Gastroesophageal sphincter (tissue), 4 donors: ENCODE measurements at regions not wholly inside any gene's neighbourhood (a gene's known extent, or its start where the extent isn't known, plus 50 kb on each side); places are given as distances from the start of the nearest gene placed in this dataset.

Experiments used
- ATAC-seq: fragments of 150-250 bp; one replicate; pipeline ENCODE4 v1.9.1; 2016; ENCODE audit warnings: mild to moderate bottlenecking, moderate library complexity
- H3K27ac ChIP-seq, 4 donors: fragments of 200-600 bp; sonication (generic) in 3 of 4; 1 replicate in 3 of 4; 2 replicates in 1 of 4; pipeline ENCODE4 v1.5.1; 2016 to 2019
- H3K27me3 ChIP-seq: fragments of 200-600 bp; sonication (generic); one replicate; pipeline ENCODE4 v1.5.1; 2019
- H3K36me3 ChIP-seq, 2 donors: fragments of 200-600 bp; sonication (generic); one replicate each; pipeline ENCODE4 v1.5.1; 2019; ENCODE audit warnings: control low read depth in 1 of 2
- H3K4me1 ChIP-seq, 3 donors: fragments of 200-600 bp; sonication (generic); 1 replicate in 2 of 3; 2 replicates in 1 of 3; pipeline ENCODE4 v1.5.1; 2016 to 2019; ENCODE audit warnings: control low read depth in 2 of 3
- H3K4me3 ChIP-seq, 2 donors: fragments of 200-600 bp; sonication (generic); one replicate each; pipeline ENCODE4 v1.5.1; 2019; ENCODE audit warnings: mild to moderate bottlenecking in 1 of 2, moderate library complexity in 1 of 2
- H3K9me3 ChIP-seq, 3 donors: fragments of 200-600 bp; sonication (generic); one replicate each; pipeline ENCODE4 v1.5.1; 2017 to 2019; ENCODE audit warnings: control low read depth in 2 of 3
- EP300 ChIP-seq: sonication (generic); formaldehyde crosslinking; IDR thresholded peaks from one replicate; pipeline ENCODE4 v1.6.1; 2017; ENCODE audit warnings: antibody characterized with exemption, mild to moderate bottlenecking
- POLR2A ChIP-seq, 2 donors: fragments of 450-650 bp; IDR thresholded peaks; one replicate each; pipeline ENCODE4 v1.6.1; 2017; ENCODE audit warnings: antibody characterized with exemption in 2 of 2, mild to moderate bottlenecking in 2 of 2, moderate library complexity in 1 of 2
- POLR2AphosphoS5 ChIP-seq: sonication (generic); formaldehyde crosslinking; IDR thresholded peaks from one replicate; pipeline ENCODE4 v1.6.1; 2017; ENCODE audit warnings: antibody characterized with exemption
- WGBS, 2 donors: methylation state at CpG; one replicate each; pipeline ENCODE4 v1.1.5; 2018; ENCODE audit warnings: low coverage in 1 of 2; 5-methylcytosine and 5-hydroxymethylcytosine counted together
- TF ChIP-seq, protein P1 (sequence below), 4 experiments: fragments of 200-600 bp in 2 of 4; fragments of 450-650 bp in 2 of 4; sonication (generic) in 1 of 4; IDR thresholded peaks; one replicate each; pipeline ENCODE4 v1.5.1; 2017 to 2019; ENCODE audit warnings: antibody characterized with exemption in 4 of 4, mild to moderate bottlenecking in 2 of 4, moderate library complexity in 2 of 4

DNA sequence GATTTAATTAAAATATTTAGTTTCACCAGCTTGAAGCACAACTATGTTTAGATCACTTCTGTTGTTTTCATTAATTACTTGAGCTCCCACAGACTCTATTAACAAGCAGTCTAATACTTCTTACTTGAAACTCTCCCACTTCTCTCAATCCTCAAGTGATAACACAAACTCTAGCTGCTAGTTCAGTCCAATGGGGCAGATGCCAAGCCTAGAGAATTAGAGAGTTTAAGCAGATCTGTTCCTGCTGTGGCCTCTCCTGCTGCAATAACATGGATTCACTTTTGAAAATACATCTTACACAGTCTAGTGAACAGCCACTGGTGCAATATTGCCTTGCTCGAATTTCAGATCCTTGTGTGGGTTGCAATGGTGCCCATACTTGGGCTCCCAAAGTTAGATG, 566.4 kb upstream of the SGO1 start:
- no peak for TF ChIP-seq EP300
- TF ChIP-seq POLR2A (IDR thresholded peaks at IDR 0.05) = no peak
- TF ChIP-seq, protein P1, sequence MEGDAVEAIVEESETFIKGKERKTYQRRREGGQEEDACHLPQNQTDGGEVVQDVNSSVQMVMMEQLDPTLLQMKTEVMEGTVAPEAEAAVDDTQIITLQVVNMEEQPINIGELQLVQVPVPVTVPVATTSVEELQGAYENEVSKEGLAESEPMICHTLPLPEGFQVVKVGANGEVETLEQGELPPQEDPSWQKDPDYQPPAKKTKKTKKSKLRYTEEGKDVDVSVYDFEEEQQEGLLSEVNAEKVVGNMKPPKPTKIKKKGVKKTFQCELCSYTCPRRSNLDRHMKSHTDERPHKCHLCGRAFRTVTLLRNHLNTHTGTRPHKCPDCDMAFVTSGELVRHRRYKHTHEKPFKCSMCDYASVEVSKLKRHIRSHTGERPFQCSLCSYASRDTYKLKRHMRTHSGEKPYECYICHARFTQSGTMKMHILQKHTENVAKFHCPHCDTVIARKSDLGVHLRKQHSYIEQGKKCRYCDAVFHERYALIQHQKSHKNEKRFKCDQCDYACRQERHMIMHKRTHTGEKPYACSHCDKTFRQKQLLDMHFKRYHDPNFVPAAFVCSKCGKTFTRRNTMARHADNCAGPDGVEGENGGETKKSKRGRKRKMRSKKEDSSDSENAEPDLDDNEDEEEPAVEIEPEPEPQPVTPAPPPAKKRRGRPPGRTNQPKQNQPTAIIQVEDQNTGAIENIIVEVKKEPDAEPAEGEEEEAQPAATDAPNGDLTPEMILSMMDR (IDR thresholded peaks at IDR 0.05) = no peak
- Histone ChIP-seq H3K9me3 (no peaks in the 10 kb centered on the region), H3K4me3 (no peak overlapping the region), H3K27ac (no peak overlapping the region), H3K36me3 (no peaks in the 10 kb centered on the region), H3K27me3 (no peaks in the 10 kb centered on the region), H3K4me1 (no peaks in the 10 kb centered on the region)
- 57% methylated on average over 1 of the region's 1 CpG; no CpG with 5 or more reads in 1 of the 2 donors for WGBS, 2 donors
- ATAC-seq = no peak

DNA sequence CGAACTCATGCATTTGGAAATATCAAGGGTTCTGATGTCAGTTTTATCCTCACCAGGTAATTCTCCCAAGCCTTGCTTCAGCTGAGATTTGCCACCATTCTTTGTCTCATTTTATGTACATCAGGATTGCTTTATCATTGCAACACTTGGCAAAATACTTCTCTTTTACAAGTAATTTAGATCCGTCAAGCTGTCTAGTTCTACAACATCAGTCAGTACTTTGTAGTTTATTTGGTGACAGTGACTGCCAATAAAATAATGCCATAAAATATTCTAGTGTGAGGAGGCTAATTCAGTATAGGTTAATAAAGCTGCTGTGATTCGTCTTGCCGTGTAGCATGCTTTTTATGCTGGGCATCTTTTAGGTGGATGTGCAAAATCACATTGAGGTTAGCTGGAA, 565.3 kb upstream of the SGO1 start:
- Histone ChIP-seq H3K27me3 (no peaks in the 10 kb centered on the region), H3K36me3 (no peaks in the 10 kb centered on the region), H3K9me3 (no peaks in the 10 kb centered on the region), H3K4me3 (no peak overlapping the region), H3K27ac (no peak overlapping the region), H3K4me1 (no peaks in the 10 kb centered on the region)
- TF ChIP-seq POLR2A (IDR thresholded peaks at IDR 0.05) (no peak), EP300 (no peak), POLR2AphosphoS5 (no peak)
- TF ChIP-seq, protein P1 (IDR thresholded peaks at IDR 0.05) = no peak
- WGBS, 2 donors = 74 to 84% methylated on average over 4 of the region's 4 CpGs
- ATAC-seq = no peak

DNA sequence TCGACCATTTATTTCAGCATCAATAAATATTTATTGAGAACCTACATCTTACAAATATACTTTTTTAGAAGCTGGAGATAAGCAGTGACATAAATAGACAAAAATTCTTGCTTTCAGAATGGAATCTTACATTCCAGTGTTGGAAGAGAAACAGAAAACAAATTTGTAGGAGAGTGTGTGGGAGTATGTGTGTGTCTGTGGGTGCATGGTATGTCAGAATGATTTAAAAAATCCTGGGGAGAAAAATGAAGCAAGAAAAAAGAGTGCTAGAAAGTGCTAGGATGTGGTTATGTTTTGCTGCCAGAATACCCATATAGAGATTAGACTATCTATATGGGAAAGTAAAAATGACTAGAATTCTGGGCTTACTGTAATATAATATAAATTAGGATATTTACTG, 561.7 kb upstream of the SGO1 start:
- no peak for ATAC-seq

DNA sequence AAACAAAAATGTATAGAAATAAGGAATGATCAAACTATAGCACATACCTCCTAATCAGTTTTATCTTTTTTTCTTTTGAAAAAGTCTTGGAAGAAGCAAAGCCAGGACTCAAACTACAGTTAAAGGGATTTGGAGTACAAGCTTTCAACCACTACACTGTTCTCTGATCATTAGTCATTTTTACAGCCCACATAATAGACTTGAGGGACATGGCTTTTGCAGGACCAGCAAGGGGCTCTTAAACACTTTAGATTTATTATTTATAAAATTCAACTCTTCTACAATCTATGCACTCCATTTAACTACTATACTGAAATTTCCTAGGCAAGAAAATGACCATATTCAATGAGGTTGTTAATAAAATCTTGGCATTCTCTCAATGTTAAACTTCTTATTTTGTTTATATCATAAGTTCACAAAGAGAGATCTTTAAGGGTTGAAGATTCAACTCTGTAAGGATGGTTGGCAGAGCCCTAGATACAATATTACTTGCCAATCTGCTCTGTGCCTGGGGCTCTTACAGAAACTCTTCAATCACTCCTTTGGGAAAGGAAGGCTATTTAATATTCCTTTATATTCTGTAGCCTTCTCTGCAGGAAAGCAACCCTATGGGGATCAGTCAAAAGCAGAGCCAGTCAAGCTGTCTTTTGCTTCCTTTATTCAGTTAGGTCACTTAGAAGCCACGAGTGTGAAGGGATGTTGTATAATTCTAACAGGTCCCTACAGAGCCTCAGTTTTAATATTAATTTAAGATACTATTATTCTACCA, 557.7 kb upstream of the SGO1 start:
- Histone ChIP-seq H3K36me3 (no peaks in the 10 kb centered on the region), H3K9me3 (no peaks in the 10 kb centered on the region), H3K4me1 (peaks cover 0 to 12% (median 0%) of the 10 kb centered on the region in 3 donors), H3K4me3 (no peak overlapping the region), H3K27me3 (no peaks in the 10 kb centered on the region), H3K27ac (no peak overlapping the region)
- 38 to 50% methylated on average over 1 of the region's 1 CpG for WGBS, 2 donors
- TF ChIP-seq EP300 (no peak), POLR2A (IDR thresholded peaks at IDR 0.05) (no peak), POLR2AphosphoS5 (no peak)
- TF ChIP-seq, protein P1 (IDR thresholded peaks at IDR 0.05) = no peak
- no peak for ATAC-seq

More for the DNA sequence above, 561.7 kb upstream of the SGO1 start:
- Histone ChIP-seq H3K4me1 (no peaks in the 10 kb centered on the region), H3K9me3 (no peaks in the 10 kb centered on the region), H3K27me3 (no peaks in the 10 kb centered on the region), H3K27ac (no peak overlapping the region), H3K4me3 (no peak overlapping the region), H3K36me3 (no peaks in the 10 kb centered on the region)
- 42 to 67% methylated on average over 1 of the region's 1 CpG for WGBS, 2 donors
- TF ChIP-seq POLR2AphosphoS5 (no peak), EP300 (no peak), POLR2A (IDR thresholded peaks at IDR 0.05) (no peak)
- TF ChIP-seq, protein P1 (IDR thresholded peaks at IDR 0.05) = no peak

DNA sequence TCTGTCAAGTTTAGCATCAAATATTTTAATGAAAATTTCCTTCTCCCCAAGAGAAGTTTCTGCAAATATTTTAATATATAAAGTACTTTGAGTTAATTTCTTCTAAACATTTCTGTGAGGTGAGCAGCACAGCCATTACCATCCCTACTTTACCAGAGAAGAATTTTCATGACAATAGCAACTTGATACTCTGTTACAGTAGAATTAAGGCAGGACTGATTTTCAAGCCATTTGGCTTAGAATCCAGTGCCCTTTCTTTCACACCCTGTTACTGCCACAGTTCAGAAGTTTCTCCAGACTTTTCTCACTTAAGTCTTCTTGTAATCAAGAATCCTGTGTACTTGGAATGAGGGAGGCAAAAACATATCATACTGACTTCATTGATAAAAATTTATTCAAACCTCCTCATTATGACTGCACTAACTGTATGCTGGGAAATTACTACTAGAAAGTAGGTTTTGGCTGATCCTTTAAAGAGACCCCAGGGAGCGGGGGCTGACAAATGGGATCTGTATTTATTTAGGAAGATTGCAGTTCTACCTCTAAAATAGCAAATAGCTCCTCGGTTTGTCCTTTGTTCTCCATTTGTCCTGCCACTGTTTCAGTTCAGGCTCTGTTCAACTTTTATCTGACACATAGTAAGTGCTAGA, 557.0 kb upstream of the SGO1 start:
- Histone ChIP-seq H3K27me3 (no peaks in the 10 kb centered on the region), H3K27ac (no peak overlapping the region), H3K4me1 (peaks cover 0 to 12% (median 0%) of the 10 kb centered on the region in 3 donors), H3K9me3 (no peaks in the 10 kb centered on the region), H3K4me3 (no peak overlapping the region), H3K36me3 (no peaks in the 10 kb centered on the region)
- TF ChIP-seq EP300 (no peak), POLR2A (IDR thresholded peaks at IDR 0.05) (no peak), POLR2AphosphoS5 (no peak)
- TF ChIP-seq, protein P1 (IDR thresholded peaks at IDR 0.05) = no peak
- no peak for ATAC-seq
- WGBS, 2 donors = 54 to 100% methylated on average over 1 to 2 of the region's 2 CpGs
